HepG2 (cell line): ENCODE measurements at regions not wholly inside any gene's neighbourhood (a gene's known extent, or its start where the extent isn't known, plus 50 kb on each side); places are given as distances from the start of the nearest gene placed in this dataset.

ENCODE experiments used
- ATAC-seq: fragments of 200-7000 bp; cut with Tn5 transposase; 3 replicates; pipeline ENCODE4 v1.9.1; 2020; ENCODE audit warnings: mild to moderate bottlenecking, moderate library complexity
- BruUV-seq: library from RNA; stranded (reverse); fragments of 400-500 nt; replicated peaks from 2 replicates; lab custom pipeline; 2021; lab: Mats Ljungman, UMichigan
- CTCF ChIA-PET: fragments of 300-600 bp; formaldehyde crosslinking; extraction: SDS; loops from one replicate; lab custom pipeline; 2021; ENCODE audit warnings: low total read pairs, inconsistent platforms, low intra/inter-chr PET ratio; lab: Yijun Ruan, JAX
- POLR2A ChIA-PET: fragments of 350-600 bp; sonication (Branson Sonifier 250); formaldehyde crosslinking; loops from one replicate; lab custom pipeline; 2020; ENCODE audit warnings: antibody characterized with exemption, inconsistent platforms; lab: Yijun Ruan, JAX
- DNase-seq: peaks from one replicate; pipeline ENCODE4 v3.0.0-alpha.2; 2015; ENCODE audit warnings: low spot score
- FAIRE-seq: peaks from 3 replicates; lab custom pipeline; 2011; peaks lifted over from hg19 to GRCh38; lab: Jason Lieb, UNC
- H2AFZ ChIP-seq: one replicate; pipeline ENCODE4 v1.6.1; 2011; ENCODE audit warnings: low read length, inconsistent platforms
- H3K27ac ChIP-seq: fragments of 300-600 bp; 3 replicates; pipeline ENCODE4 v1.8.0; 2011; ENCODE audit warnings: mixed run types, mild to moderate bottlenecking, mixed read lengths, low read length, inconsistent platforms; ENCODE audit not compliant: insufficient read depth; ENCODE audit errors: extremely low read length
- H3K27me3 ChIP-seq, 2 experiments: fragments of 200-600 bp in 1 of 2; 2 replicates in 1 of 2; 3 replicates in 1 of 2; pipeline versions ENCODE4 v1.6.0 to v1.8.0; 2011; ENCODE audit warnings: low read length in 2 of 2, mild to moderate bottlenecking in 2 of 2, moderate library complexity in 2 of 2, inconsistent platforms in 1 of 2; ENCODE audit not compliant: insufficient read depth in 2 of 2, control insufficient read depth in 1 of 2
- H3K36me3 ChIP-seq, 2 experiments: fragments of 200-600 bp in 1 of 2; replicated peaks in 1 of 2; 2 replicates in 1 of 2; 3 replicates in 1 of 2; pipeline versions ENCODE4 v1.5.1 to v1.8.0; 2011; ENCODE audit warnings: low read length in 2 of 2, inconsistent platforms in 1 of 2; ENCODE audit not compliant: insufficient read depth in 2 of 2, control insufficient read depth in 1 of 2
- H3K4me1 ChIP-seq: 2 replicates; pipeline ENCODE4 v1.5.1; 2012; ENCODE audit warnings: low read length, inconsistent platforms; ENCODE audit not compliant: insufficient read depth
- H3K4me2 ChIP-seq: 2 replicates; pipeline ENCODE4 v1.6.0; 2011; ENCODE audit warnings: low read depth, low read length, inconsistent platforms
- H3K4me3 ChIP-seq, 3 experiments: fragments of 200-600 bp in 1 of 3; sonication (generic), shearing (Covaris generic) in 1 of 3; replicated peaks in 1 of 3; 2 replicates each; pipeline ENCODE4 v1.5.1; 2011 to 2016; ENCODE audit warnings: low read length in 3 of 3, inconsistent platforms in 2 of 3, low read depth in 2 of 3, mild to moderate bottlenecking in 2 of 3, control low read depth in 1 of 3, mixed read lengths in 1 of 3; ENCODE audit not compliant: insufficient read depth in 1 of 3
- H3K79me2 ChIP-seq: one replicate; pipeline ENCODE4 v1.6.1; 2011; ENCODE audit warnings: low read length, inconsistent platforms; ENCODE audit not compliant: insufficient read depth
- H3K9ac ChIP-seq: 2 replicates; pipeline ENCODE4 v1.6.0; 2011; ENCODE audit warnings: mild to moderate bottlenecking, low read depth, low read length, inconsistent platforms; ENCODE audit not compliant: insufficient read depth
- H3K9me3 ChIP-seq: 2 replicates; pipeline ENCODE4 v1.5.1; 2012; ENCODE audit warnings: mild to moderate bottlenecking, low read length
- H4K20me1 ChIP-seq: 2 replicates; pipeline ENCODE4 v1.6.0; 2011; ENCODE audit warnings: inconsistent platforms, mild to moderate bottlenecking, low read length, moderate library complexity; ENCODE audit not compliant: insufficient read depth
- GATA4 ChIP-seq: sonication (generic); IDR thresholded peaks from 2 replicates; pipeline ENCODE4 v1.6.1; 2016; ENCODE audit warnings: antibody characterized with exemption, low read depth, borderline replicate concordance
- IRX3 ChIP-seq: sonication (generic); formaldehyde crosslinking; IDR thresholded peaks from 2 replicates; pipeline ENCODE4 v1.8.1; 2023; ENCODE audit warnings: mild to moderate bottlenecking, low read depth, missing genetic modification reagents, borderline replicate concordance
- KAT7 ChIP-seq: IDR thresholded peaks from 2 replicates; pipeline ENCODE4 v1.6.1; 2018; ENCODE audit warnings: borderline replicate concordance, missing compliant biosample characterization
- KLF9 ChIP-seq: IDR thresholded peaks from 2 replicates; pipeline ENCODE4 v1.6.1; 2016; ENCODE audit warnings: low read depth
- KMT2B ChIP-seq: IDR thresholded peaks from 2 replicates; pipeline ENCODE4 v1.6.1; 2016; ENCODE audit warnings: missing genetic modification reagents, missing compliant biosample characterization
- NFKB2 ChIP-seq: sonication (generic); formaldehyde crosslinking; IDR thresholded peaks from 2 replicates; pipeline ENCODE4 v1.4.0; 2020; ENCODE audit warnings: missing genetic modification reagents, borderline replicate concordance
- REL ChIP-seq: sonication (generic); formaldehyde crosslinking; conservative IDR thresholded peaks from 2 replicates; pipeline ENCODE4 v1.8.0; 2022; ENCODE audit warnings: mild to moderate bottlenecking, missing genetic modification reagents, moderate library complexity
- RFXANK ChIP-seq: IDR thresholded peaks from 2 replicates; pipeline ENCODE4 v1.6.1; 2016
- STAG1 ChIP-seq: sonication (generic); formaldehyde crosslinking; IDR thresholded peaks from 2 replicates; pipeline ENCODE4 v1.4.0; 2020; ENCODE audit warnings: missing genetic modification reagents
- TCF7 ChIP-seq: sonication (generic); IDR thresholded peaks from 2 replicates; pipeline ENCODE4 v1.6.1; 2016; ENCODE audit warnings: antibody characterized with exemption, low read depth
- THYN1 ChIP-seq: sonication (generic); formaldehyde crosslinking; IDR thresholded peaks from 2 replicates; pipeline ENCODE4 v1.8.1; 2023; ENCODE audit warnings: low read depth, mild to moderate bottlenecking, moderate library complexity, missing genetic modification reagents, borderline replicate concordance
- TOPORS ChIP-seq: sonication (generic); formaldehyde crosslinking; IDR thresholded peaks from 2 replicates; pipeline ENCODE4 v1.8.0; 2023; ENCODE audit warnings: mild to moderate bottlenecking, missing genetic modification reagents
- XBP1 ChIP-seq: sonication (generic); formaldehyde crosslinking; IDR thresholded peaks from 2 replicates; pipeline ENCODE4 v1.5.0; 2020; ENCODE audit warnings: missing genetic modification reagents
- ZNF292 ChIP-seq: sonication (generic); formaldehyde crosslinking; IDR thresholded peaks from 2 replicates; pipeline ENCODE4 v1.8.1; 2022; ENCODE audit warnings: mild to moderate bottlenecking, low read depth, missing genetic modification reagents, borderline replicate concordance
- ZNF296 ChIP-seq: sonication (generic); formaldehyde crosslinking; conservative IDR thresholded peaks from 2 replicates; pipeline ENCODE4 v1.5.0; 2020; ENCODE audit warnings: mild to moderate bottlenecking, missing genetic modification reagents
- ZNF430 ChIP-seq: sonication (generic); formaldehyde crosslinking; IDR thresholded peaks from 2 replicates; pipeline ENCODE4 v1.9.0; 2021; ENCODE audit warnings: mild to moderate bottlenecking, missing genetic modification reagents
- ZNF431 ChIP-seq: sonication (generic); formaldehyde crosslinking; IDR thresholded peaks from 2 replicates; pipeline ENCODE4 v1.9.0; 2022; ENCODE audit warnings: missing genetic modification reagents, low read depth, mild to moderate bottlenecking, borderline replicate concordance
- ZNF589 ChIP-seq: sonication (generic); formaldehyde crosslinking; conservative IDR thresholded peaks from 2 replicates; pipeline ENCODE4 v1.8.0; 2022; ENCODE audit warnings: mild to moderate bottlenecking, moderate library complexity, missing genetic modification reagents
- WGBS: methylation state at CpG from one replicate; pipeline ENCODE4 v1.1.6; 2017; ENCODE audit warnings: low lambda C conversion rate; 5-methylcytosine and 5-hydroxymethylcytosine counted together
- in situ Hi-C: cut with HindIII; loops from 2 replicates; pipeline ENCODE4 v1.10.0; 2017; ENCODE audit warnings: low pct_unique_long_range_greater_than_20kb; ENCODE audit not compliant: extremely low pct_ligation_motif_present
- intact Hi-C: fragments of 100-400 bp; cut with micrococcal nuclease; formaldehyde crosslinking; loops from one replicate; pipeline ENCODE4 v1.10.0; 2022; ENCODE audit not compliant: unreplicated experiment

- BruUV-seq: no TSS peak
- CTCF ChIA-PET: no interaction called here
- H3K9ac ChIP-seq: no peak overlapping the region
- no peaks in the 10 kb centered on the region for H3K79me2 ChIP-seq
- no peaks in the 10 kb centered on the region for H3K9me3 ChIP-seq
- H3K4me3 ChIP-seq: no peak overlapping the region
- no peak for DNase-seq
- TF ChIP-seq TOPORS (CRISPR knock-in tag) (no peak), IRX3 (CRISPR knock-in tag) (no peak), KAT7 (no peak), STAG1 (no peak), ZNF589 (CRISPR knock-in tag) (no peak), KLF9 (no peak), THYN1 (no peak), KMT2B (no peak), REL (CRISPR knock-in tag) (no peak), ZNF430 (no peak), TCF7 (no peak), NFKB2 (CRISPR knock-in tag) (no peak), ZNF296 (CRISPR knock-in tag) (no peak), ZNF431 (no peak), ZNF292 (no peak), RFXANK (CRISPR knock-in tag) (no peak), XBP1 (CRISPR knock-in tag) (no peak), GATA4 (no peak)
- POLR2A ChIA-PET: no interaction called here
- H3K4me2 ChIP-seq: no peak overlapping the region
- no peak overlapping the region for H2AFZ ChIP-seq
- no peak for ATAC-seq
- 40% methylated on average over 5 of the region's 5 CpGs for WGBS
- intact Hi-C loops: no loop called here
- in situ Hi-C loops: no loop called here
- no peaks in the 10 kb centered on the region for H3K4me1 ChIP-seq
- peaks cover 5 to 27% of the 10 kb centered on the region in 2 experiments for H3K27me3 ChIP-seq
- H3K36me3 ChIP-seq: no peaks in the 10 kb centered on the region
- no peak overlapping the region for H3K27ac ChIP-seq
- no peak for FAIRE-seq
- no peaks in the 10 kb centered on the region for H4K20me1 ChIP-seq
Observed at GRCh38 chr1:5615076-5615475, 377.1 kb downstream of the NPHP4 start.
